Heart right ventricle (tissue), 16 donors: ENCODE measurements at regions not wholly inside any gene's neighbourhood (a gene's known extent, or its start where the extent isn't known, plus 50 kb on each side); places are given as distances from the start of the nearest gene placed in this dataset.
A peak's percentile ranks its signal among the peaks of the same experiment; 100 is the strongest.

Experiments used
- ATAC-seq, 8 donors: fragments of 200-7000 bp; cut with Tn5 transposase; one replicate each; pipeline ENCODE4 v1.9.1; 2020; ENCODE audit warnings: mild to moderate bottlenecking in 8 of 8, moderate library complexity in 8 of 8, moderate number of reproducible peaks in 1 of 8
- DNase-seq, 2 donors: peaks; one replicate each; pipeline ENCODE4 v3.0.0-alpha.2; 2020
- H3K27ac ChIP-seq, 10 donors: fragments of 200-600 bp; sonication (generic) in 2 of 10; one replicate each; pipeline versions ENCODE4 v1.5.0 to v1.8.0; 2020 to 2022; ENCODE audit warnings: mild to moderate bottlenecking in 3 of 10
- H3K27me3 ChIP-seq, 7 donors: fragments of 200-600 bp; one replicate each; pipeline ENCODE4 v1.8.0; 2021 to 2022; ENCODE audit warnings: mild to moderate bottlenecking in 2 of 7
- H3K36me3 ChIP-seq, 9 donors: fragments of 200-600 bp; sonication (generic) in 1 of 9; one replicate each; pipeline versions ENCODE4 v1.5.0 to v1.8.0; 2020 to 2022; ENCODE audit warnings: mild to moderate bottlenecking in 2 of 9
- H3K4me1 ChIP-seq, 9 donors: fragments of 200-600 bp; sonication (generic) in 1 of 9; one replicate each; pipeline versions ENCODE4 v1.5.0 to v1.8.0; 2020 to 2022; ENCODE audit warnings: mild to moderate bottlenecking in 4 of 9
- H3K4me3 ChIP-seq, 10 donors: fragments of 200-600 bp; sonication (generic) in 2 of 10; one replicate each; pipeline versions ENCODE4 v1.5.0 to v1.8.0; 2020 to 2022; ENCODE audit warnings: mild to moderate bottlenecking in 7 of 10, moderate library complexity in 2 of 10
- H3K9me3 ChIP-seq, 11 donors: fragments of 200-600 bp in 10 of 11; sonication (generic) in 2 of 11; one replicate each; pipeline versions ENCODE4 v1.5.0 to v1.8.0; 2013 to 2022; ENCODE audit warnings: mild to moderate bottlenecking in 2 of 11, control low read depth in 1 of 11, moderate library complexity in 1 of 11
- WGBS, 2 donors: extraction: QIAGEN DNeasy Blood & Tissue Kit; methylation state at CpG; one replicate each; pipeline ENCODE4 v1.1.7; 2013; ENCODE audit warnings: inconsistent platforms in 1 of 2; 5-methylcytosine and 5-hydroxymethylcytosine counted together
- intact Hi-C, 10 donors: fragments of 100-400 bp; cut with DNase I; formaldehyde crosslinking; loops; one replicate each; pipeline versions ENCODE4 v1.11.1 to v1.14.2; 2022
- TF ChIP-seq, protein P1 (sequence below), 9 donors: fragments of 200-600 bp; sonication (generic) in 2 of 9; IDR thresholded peaks; one replicate each; pipeline versions ENCODE4 v1.5.0 to v1.8.0; 2021 to 2022; ENCODE audit warnings: antibody characterized with exemption in 9 of 9, mild to moderate bottlenecking in 5 of 9, moderate library complexity in 1 of 9
- donor health status: Arrhythmogenic right ventricular cardiomyopathy.
- donor health status: ischemic (EF 13 %, LVEDD 7.1; RV severe dilation, severe dysfunction).
- donor health status: healthy with polysubstance abuse.
- donor health status: DM: no; HTN: yes; CAD: no.
- donor health status: DM: no; HTN: no; CAD: no.
- donor health status: ischemic (EF 25% LVEDD 6.9; RV normal size, moderate dysfunction).
- donor health status: ischemic (EF 25% LVEDD 5.7; RV mildly dilated, moderate dysfunction).
- donor health status: healthy.
- donor health status: DM: yes; HTN: yes; CAD: no.
- donor health status: Ischemic cardiomyopathy.
- donor health status: ischemic (EF 35%, LVEDD 5.7; RV mildly dilated, moderate dysfunction).
- donor health status: nonischemic (EF 11% LVEDD 7.7; RV severe dilation, severe dysfunction).
- donor health status: DM: yes; HTN: yes; CAD: no.
- donor health status: PGD.
- donor health status: ischemic (EF 29% LVEDD 5.4; RV normal size, mild dysfunction).
- donor health status: nonischemic (EF 23%, LVEDD 6.1; RV moderate dilation, normal function).

DNA sequence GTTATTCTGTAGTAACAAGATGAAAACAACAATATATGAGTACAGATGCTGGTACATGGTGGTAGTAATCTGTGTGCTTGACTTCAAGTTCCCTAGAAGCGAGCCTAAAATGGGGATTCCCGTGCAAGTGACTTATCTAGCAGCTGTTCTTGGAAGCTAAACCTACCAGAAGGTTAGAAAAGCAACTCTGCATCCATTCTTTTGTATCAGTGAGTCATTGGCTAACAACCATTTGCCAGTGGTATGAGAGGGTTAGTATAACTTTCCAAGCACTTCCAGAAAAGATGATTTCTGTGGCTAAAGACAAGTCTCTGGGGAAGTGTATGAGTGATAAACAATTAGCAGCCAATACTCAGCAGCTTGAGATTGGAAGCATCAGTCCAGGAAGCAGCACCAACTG lies 787.7 kb upstream of the CDH6 start:
- TF ChIP-seq, protein P1, sequence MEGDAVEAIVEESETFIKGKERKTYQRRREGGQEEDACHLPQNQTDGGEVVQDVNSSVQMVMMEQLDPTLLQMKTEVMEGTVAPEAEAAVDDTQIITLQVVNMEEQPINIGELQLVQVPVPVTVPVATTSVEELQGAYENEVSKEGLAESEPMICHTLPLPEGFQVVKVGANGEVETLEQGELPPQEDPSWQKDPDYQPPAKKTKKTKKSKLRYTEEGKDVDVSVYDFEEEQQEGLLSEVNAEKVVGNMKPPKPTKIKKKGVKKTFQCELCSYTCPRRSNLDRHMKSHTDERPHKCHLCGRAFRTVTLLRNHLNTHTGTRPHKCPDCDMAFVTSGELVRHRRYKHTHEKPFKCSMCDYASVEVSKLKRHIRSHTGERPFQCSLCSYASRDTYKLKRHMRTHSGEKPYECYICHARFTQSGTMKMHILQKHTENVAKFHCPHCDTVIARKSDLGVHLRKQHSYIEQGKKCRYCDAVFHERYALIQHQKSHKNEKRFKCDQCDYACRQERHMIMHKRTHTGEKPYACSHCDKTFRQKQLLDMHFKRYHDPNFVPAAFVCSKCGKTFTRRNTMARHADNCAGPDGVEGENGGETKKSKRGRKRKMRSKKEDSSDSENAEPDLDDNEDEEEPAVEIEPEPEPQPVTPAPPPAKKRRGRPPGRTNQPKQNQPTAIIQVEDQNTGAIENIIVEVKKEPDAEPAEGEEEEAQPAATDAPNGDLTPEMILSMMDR (IDR thresholded peaks at IDR 0.05), result no peak
- Histone ChIP-seq H3K4me1 (no peaks in the 10 kb centered on the region), H3K4me3 (no peak overlapping the region), H3K36me3 (no peaks in the 10 kb centered on the region), H3K27me3 (no peaks in the 10 kb centered on the region), H3K9me3 (no peaks in the 10 kb centered on the region), H3K27ac (no peak overlapping the region)
- intact Hi-C loops, result loop anchor here in 1 of 10 donors (10.0 kb wide), 1 partner anchor 829 kb away; no protein-coding TSS in a partner anchor
- DNase-seq (no peak), ATAC-seq (no peak)
- WGBS, 2 donors, result 42 to 44% methylated on average over 2 of the region's 2 CpGs

GRCh38 chr5:30401479-30402058 lies 791.9 kb upstream of the CDH6 start:
- H3K27ac ChIP-seq, result no peak overlapping the region
- no peaks in the 10 kb centered on the region for H3K9me3 ChIP-seq
- H3K4me1 ChIP-seq, result no peaks in the 10 kb centered on the region
- no peak overlapping the region for H3K4me3 ChIP-seq
- intact Hi-C loops, result loop anchor here in 5 of 10 donors (2.0 to 10.0 kb wide), 3 partner anchors 831 to 833 kb away; no protein-coding TSS in a partner anchor
- TF ChIP-seq, protein P1 (IDR thresholded peaks at IDR 0.05), result peak; percentile 11 to 63 (median 44)
- 32 to 37% methylated on average over 3 of the region's 3 CpGs for WGBS, 2 donors
- ATAC-seq (no peak), DNase-seq (peak in 1 of 2 donors; percentile 10)
- no peaks in the 10 kb centered on the region for H3K27me3 ChIP-seq
- no peaks in the 10 kb centered on the region for H3K36me3 ChIP-seq

GRCh38 chr5:30398423-30398822 lies 795.1 kb upstream of the CDH6 start:
- Histone ChIP-seq H3K27ac (no peak overlapping the region), H3K4me1 (no peaks in the 10 kb centered on the region), H3K9me3 (no peaks in the 10 kb centered on the region), H3K27me3 (no peaks in the 10 kb centered on the region), H3K36me3 (no peaks in the 10 kb centered on the region), H3K4me3 (no peak overlapping the region)
- DNase-seq (no peak), ATAC-seq (no peak)
- TF ChIP-seq, protein P1 (IDR thresholded peaks at IDR 0.05), result no peak
- intact Hi-C loops, result no loop called here

- DNase-seq, result no peak
- no peaks in the 10 kb centered on the region for H3K36me3 ChIP-seq
- no peak overlapping the region for H3K27ac ChIP-seq
- H3K4me3 ChIP-seq, result no peak overlapping the region
- TF ChIP-seq, protein P1 (IDR thresholded peaks at IDR 0.05), result no peak
- no peaks in the 10 kb centered on the region for H3K4me1 ChIP-seq
- no peak for ATAC-seq
- intact Hi-C loops, result loop anchor here in 1 of 10 donors (5.0 kb wide), 1 partner anchor 521 kb away; no protein-coding TSS in a partner anchor
- no peaks in the 10 kb centered on the region for H3K27me3 ChIP-seq
- 54 to 57% methylated on average over 5 of the region's 5 CpGs for WGBS, 2 donors
- no peaks in the 10 kb centered on the region for H3K9me3 ChIP-seq
Measured at GRCh38 chr5:30392897-30393296, 800.6 kb upstream of the CDH6 start.
